ENCODE measurements at regions not wholly inside any gene's neighbourhood (a gene's known extent, or its start where the extent isn't known, plus 50 kb on each side); places are given as distances from the start of the nearest gene placed in this dataset.

DNA sequence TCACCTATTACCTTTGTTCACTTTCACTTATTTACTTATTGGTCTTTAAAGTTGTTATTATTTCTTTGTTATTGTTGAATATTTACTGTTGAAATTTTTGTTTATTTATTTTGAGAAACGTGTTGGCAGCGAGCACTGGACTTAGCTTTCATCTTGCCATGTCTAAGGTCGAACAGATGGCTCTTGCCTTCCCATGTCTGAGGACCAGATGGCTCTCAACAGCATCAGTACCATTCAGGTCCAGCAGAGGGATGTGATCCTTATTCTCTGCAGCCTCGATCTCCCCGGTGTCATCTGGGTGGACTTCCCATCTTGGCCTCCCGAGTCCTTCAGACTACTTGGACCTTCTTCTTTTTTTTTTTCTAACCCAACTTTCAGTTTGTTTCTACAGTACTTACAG lies 1437.6 kb downstream of the UQCRFS1 start:
- TF ChIP-seq POLR2AphosphoS5 (IDR thresholded peaks at IDR 0.05; ENCODE audit: low read depth) (no peak), GABPA (IDR thresholded peaks at IDR 0.05; ENCODE audit: low read depth) (no peak)
- TF ChIP-seq, protein P1, sequence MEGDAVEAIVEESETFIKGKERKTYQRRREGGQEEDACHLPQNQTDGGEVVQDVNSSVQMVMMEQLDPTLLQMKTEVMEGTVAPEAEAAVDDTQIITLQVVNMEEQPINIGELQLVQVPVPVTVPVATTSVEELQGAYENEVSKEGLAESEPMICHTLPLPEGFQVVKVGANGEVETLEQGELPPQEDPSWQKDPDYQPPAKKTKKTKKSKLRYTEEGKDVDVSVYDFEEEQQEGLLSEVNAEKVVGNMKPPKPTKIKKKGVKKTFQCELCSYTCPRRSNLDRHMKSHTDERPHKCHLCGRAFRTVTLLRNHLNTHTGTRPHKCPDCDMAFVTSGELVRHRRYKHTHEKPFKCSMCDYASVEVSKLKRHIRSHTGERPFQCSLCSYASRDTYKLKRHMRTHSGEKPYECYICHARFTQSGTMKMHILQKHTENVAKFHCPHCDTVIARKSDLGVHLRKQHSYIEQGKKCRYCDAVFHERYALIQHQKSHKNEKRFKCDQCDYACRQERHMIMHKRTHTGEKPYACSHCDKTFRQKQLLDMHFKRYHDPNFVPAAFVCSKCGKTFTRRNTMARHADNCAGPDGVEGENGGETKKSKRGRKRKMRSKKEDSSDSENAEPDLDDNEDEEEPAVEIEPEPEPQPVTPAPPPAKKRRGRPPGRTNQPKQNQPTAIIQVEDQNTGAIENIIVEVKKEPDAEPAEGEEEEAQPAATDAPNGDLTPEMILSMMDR (IDR thresholded peaks at IDR 0.05; ENCODE audit: insufficient read depth, low read length): peak; percentile 12
- TF ChIP-seq, protein P2, sequence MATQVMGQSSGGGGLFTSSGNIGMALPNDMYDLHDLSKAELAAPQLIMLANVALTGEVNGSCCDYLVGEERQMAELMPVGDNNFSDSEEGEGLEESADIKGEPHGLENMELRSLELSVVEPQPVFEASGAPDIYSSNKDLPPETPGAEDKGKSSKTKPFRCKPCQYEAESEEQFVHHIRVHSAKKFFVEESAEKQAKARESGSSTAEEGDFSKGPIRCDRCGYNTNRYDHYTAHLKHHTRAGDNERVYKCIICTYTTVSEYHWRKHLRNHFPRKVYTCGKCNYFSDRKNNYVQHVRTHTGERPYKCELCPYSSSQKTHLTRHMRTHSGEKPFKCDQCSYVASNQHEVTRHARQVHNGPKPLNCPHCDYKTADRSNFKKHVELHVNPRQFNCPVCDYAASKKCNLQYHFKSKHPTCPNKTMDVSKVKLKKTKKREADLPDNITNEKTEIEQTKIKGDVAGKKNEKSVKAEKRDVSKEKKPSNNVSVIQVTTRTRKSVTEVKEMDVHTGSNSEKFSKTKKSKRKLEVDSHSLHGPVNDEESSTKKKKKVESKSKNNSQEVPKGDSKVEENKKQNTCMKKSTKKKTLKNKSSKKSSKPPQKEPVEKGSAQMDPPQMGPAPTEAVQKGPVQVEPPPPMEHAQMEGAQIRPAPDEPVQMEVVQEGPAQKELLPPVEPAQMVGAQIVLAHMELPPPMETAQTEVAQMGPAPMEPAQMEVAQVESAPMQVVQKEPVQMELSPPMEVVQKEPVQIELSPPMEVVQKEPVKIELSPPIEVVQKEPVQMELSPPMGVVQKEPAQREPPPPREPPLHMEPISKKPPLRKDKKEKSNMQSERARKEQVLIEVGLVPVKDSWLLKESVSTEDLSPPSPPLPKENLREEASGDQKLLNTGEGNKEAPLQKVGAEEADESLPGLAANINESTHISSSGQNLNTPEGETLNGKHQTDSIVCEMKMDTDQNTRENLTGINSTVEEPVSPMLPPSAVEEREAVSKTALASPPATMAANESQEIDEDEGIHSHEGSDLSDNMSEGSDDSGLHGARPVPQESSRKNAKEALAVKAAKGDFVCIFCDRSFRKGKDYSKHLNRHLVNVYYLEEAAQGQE (IDR thresholded peaks at IDR 0.05; ENCODE audit: insufficient replicate concordance, low read depth): no peak
